ENCODE measurements at regions not wholly inside any gene's neighbourhood (a gene's known extent, or its start where the extent isn't known, plus 50 kb on each side); places are given as distances from the start of the nearest gene placed in this dataset.

GRCh38 chr10:78166261-78166660, 132.6 kb downstream of the RPS24 start:
- TF ChIP-seq POLR2A (IDR thresholded peaks at IDR 0.05) (no peak), CTCF (IDR thresholded peaks at IDR 0.05 in 4 of 5, conservative IDR thresholded peaks at IDR 0.05 in 1 of 5) (no peak)

All from gastrocnemius medialis (tissue), 4 donors.